ENCODE measurements at regions not wholly inside any gene's neighbourhood (a gene's known extent, or its start where the extent isn't known, plus 50 kb on each side); places are given as distances from the start of the nearest gene placed in this dataset.

GRCh38 chr14:100381395-100382105 lies 58.4 kb downstream of the SLC25A47 start:
- Histone ChIP-seq H3K4me3 (ENCODE audit: low read depth, low read length) (no peak overlapping the region), H3K9ac (ENCODE audit: low read depth, low read length) (no peak overlapping the region), H3K27me3 (ENCODE audit: control insufficient read depth, insufficient read depth, low read length) (no peaks in the 10 kb centered on the region), H3K36me3 (ENCODE audit: control insufficient read depth, insufficient read depth, low read length) (peaks cover 5% of the 10 kb centered on the region), H3K9me3 (ENCODE audit: control insufficient read depth, insufficient read depth, low read length) (no peaks in the 10 kb centered on the region), H3K4me1 (ENCODE audit: control insufficient read depth, insufficient read depth, low read length) (peaks cover 2% of the 10 kb centered on the region)

- peaks cover 2% of the 10 kb centered on the region for H3K4me1 ChIP-seq (ENCODE audit: control insufficient read depth, insufficient read depth, low read length)
- no peak overlapping the region for H3K9ac ChIP-seq (ENCODE audit: low read depth, low read length)
These were observed 58.9 kb downstream of the SLC25A47 start for GRCh38 chr14:100382106-100382455.

GRCh38 chr14:100383727-100384158 lies 60.6 kb downstream of the SLC25A47 start:
- Histone ChIP-seq H3K4me3 (ENCODE audit: low read depth, low read length) (no peak overlapping the region), H3K9ac (ENCODE audit: low read depth, low read length) (no peak overlapping the region)

More at GRCh38 chr14:100382106-100382455, 58.9 kb downstream of the SLC25A47 start:
- Histone ChIP-seq H3K4me3 (ENCODE audit: low read depth, low read length) (no peak overlapping the region), H3K27me3 (ENCODE audit: control insufficient read depth, insufficient read depth, low read length) (no peaks in the 10 kb centered on the region), H3K9me3 (ENCODE audit: control insufficient read depth, insufficient read depth, low read length) (no peaks in the 10 kb centered on the region), H3K36me3 (ENCODE audit: control insufficient read depth, insufficient read depth, low read length) (peaks cover 5% of the 10 kb centered on the region)

GRCh38 chr14:100384277-100384676 lies 61.1 kb downstream of the SLC25A47 start:
- H3K27me3 ChIP-seq (ENCODE audit: control insufficient read depth, insufficient read depth, low read length) = no peaks in the 10 kb centered on the region
- H3K9ac ChIP-seq (ENCODE audit: low read depth, low read length) = no peak overlapping the region
- H3K4me3 ChIP-seq (ENCODE audit: low read depth, low read length) = no peak overlapping the region
- peaks cover 5% of the 10 kb centered on the region for H3K36me3 ChIP-seq (ENCODE audit: control insufficient read depth, insufficient read depth, low read length)
- H3K9me3 ChIP-seq (ENCODE audit: control insufficient read depth, insufficient read depth, low read length) = no peaks in the 10 kb centered on the region
- no peaks in the 10 kb centered on the region for H3K4me1 ChIP-seq (ENCODE audit: control insufficient read depth, insufficient read depth, low read length)

More at GRCh38 chr14:100383727-100384158, 60.6 kb downstream of the SLC25A47 start:
- no peaks in the 10 kb centered on the region for H3K27me3 ChIP-seq (ENCODE audit: control insufficient read depth, insufficient read depth, low read length)
- H3K4me1 ChIP-seq (ENCODE audit: control insufficient read depth, insufficient read depth, low read length) = no peaks in the 10 kb centered on the region
- H3K9me3 ChIP-seq (ENCODE audit: control insufficient read depth, insufficient read depth, low read length) = no peaks in the 10 kb centered on the region
- peaks cover 5% of the 10 kb centered on the region for H3K36me3 ChIP-seq (ENCODE audit: control insufficient read depth, insufficient read depth, low read length)

GRCh38 chr14:100384819-100385813 lies 62.0 kb downstream of the SLC25A47 start:
- no peak overlapping the region for H3K9ac ChIP-seq (ENCODE audit: low read depth, low read length)
- no peaks in the 10 kb centered on the region for H3K4me1 ChIP-seq (ENCODE audit: control insufficient read depth, insufficient read depth, low read length)
- H3K4me3 ChIP-seq (ENCODE audit: low read depth, low read length) = no peak overlapping the region
- no peaks in the 10 kb centered on the region for H3K27me3 ChIP-seq (ENCODE audit: control insufficient read depth, insufficient read depth, low read length)
- H3K9me3 ChIP-seq (ENCODE audit: control insufficient read depth, insufficient read depth, low read length) = no peaks in the 10 kb centered on the region
- peaks cover 5% of the 10 kb centered on the region for H3K36me3 ChIP-seq (ENCODE audit: control insufficient read depth, insufficient read depth, low read length)

GRCh38 chr14:100386121-100386520 lies 63.0 kb downstream of the SLC25A47 start:
- Histone ChIP-seq H3K27me3 (ENCODE audit: control insufficient read depth, insufficient read depth, low read length) (no peaks in the 10 kb centered on the region), H3K4me3 (ENCODE audit: low read depth, low read length) (no peak overlapping the region), H3K9ac (ENCODE audit: low read depth, low read length) (no peak overlapping the region), H3K4me1 (ENCODE audit: control insufficient read depth, insufficient read depth, low read length) (no peaks in the 10 kb centered on the region), H3K9me3 (ENCODE audit: control insufficient read depth, insufficient read depth, low read length) (no peaks in the 10 kb centered on the region), H3K36me3 (ENCODE audit: control insufficient read depth, insufficient read depth, low read length) (peaks cover 5% of the 10 kb centered on the region)

DNA sequence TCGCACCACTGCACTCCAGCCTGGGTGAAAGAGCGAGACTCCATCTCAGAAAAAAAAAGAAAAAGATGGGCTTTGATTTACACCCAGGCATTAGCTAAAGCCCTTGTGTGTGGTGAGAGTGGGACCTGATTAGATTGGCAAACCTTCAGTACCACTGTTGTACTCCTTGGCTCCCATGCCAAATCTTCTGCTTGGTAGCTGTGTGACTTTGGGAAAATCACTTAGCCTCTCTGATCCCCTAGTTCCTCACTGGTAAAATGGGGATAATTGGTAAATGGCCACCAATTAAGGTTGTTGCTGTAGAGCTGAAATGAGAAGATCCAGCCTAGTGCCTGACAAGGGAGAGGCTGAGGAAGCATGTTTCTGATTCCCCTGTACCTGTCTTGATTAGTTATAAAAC lies 63.7 kb downstream of the SLC25A47 start:
- Histone ChIP-seq H3K4me1 (ENCODE audit: control insufficient read depth, insufficient read depth, low read length) (no peaks in the 10 kb centered on the region), H3K36me3 (ENCODE audit: control insufficient read depth, insufficient read depth, low read length) (peaks cover 4% of the 10 kb centered on the region), H3K9me3 (ENCODE audit: control insufficient read depth, insufficient read depth, low read length) (no peaks in the 10 kb centered on the region), H3K9ac (ENCODE audit: low read depth, low read length) (no peak overlapping the region), H3K4me3 (ENCODE audit: low read depth, low read length) (no peak overlapping the region), H3K27me3 (ENCODE audit: control insufficient read depth, insufficient read depth, low read length) (no peaks in the 10 kb centered on the region)

DNA sequence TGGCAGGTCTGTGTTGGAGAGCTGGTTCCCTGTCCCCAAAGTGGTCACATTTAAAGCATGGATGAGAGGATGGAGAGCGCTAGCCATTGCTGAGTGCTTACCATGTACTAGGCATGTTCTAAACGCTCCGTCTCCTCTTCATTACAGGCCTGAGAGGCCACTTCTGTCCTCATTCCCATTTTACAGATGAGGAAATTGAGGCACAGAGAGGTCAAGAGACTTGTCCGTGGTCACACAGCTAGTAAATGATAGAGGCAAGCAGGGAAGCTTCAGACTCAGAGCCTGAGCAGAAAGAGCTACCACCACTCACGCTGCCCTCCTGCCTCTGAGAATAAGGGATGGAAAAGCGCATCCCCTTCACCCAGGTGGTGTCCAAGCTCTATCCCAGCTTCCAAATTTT lies 64.3 kb downstream of the SLC25A47 start:
- no peaks in the 10 kb centered on the region for H3K9me3 ChIP-seq (ENCODE audit: control insufficient read depth, insufficient read depth, low read length)
- no peak overlapping the region for H3K4me3 ChIP-seq (ENCODE audit: low read depth, low read length)
- no peaks in the 10 kb centered on the region for H3K27me3 ChIP-seq (ENCODE audit: control insufficient read depth, insufficient read depth, low read length)
- no peaks in the 10 kb centered on the region for H3K36me3 ChIP-seq (ENCODE audit: control insufficient read depth, insufficient read depth, low read length)
- H3K9ac ChIP-seq (ENCODE audit: low read depth, low read length) = no peak overlapping the region
- H3K4me1 ChIP-seq (ENCODE audit: control insufficient read depth, insufficient read depth, low read length) = no peaks in the 10 kb centered on the region

GRCh38 chr14:100388103-100389054 lies 65.2 kb downstream of the SLC25A47 start:
- peaks cover 4% of the 10 kb centered on the region for H3K4me1 ChIP-seq (ENCODE audit: control insufficient read depth, insufficient read depth, low read length)
- no peak overlapping the region for H3K4me3 ChIP-seq (ENCODE audit: low read depth, low read length)
- H3K36me3 ChIP-seq (ENCODE audit: control insufficient read depth, insufficient read depth, low read length) = no peaks in the 10 kb centered on the region
- no peaks in the 10 kb centered on the region for H3K27me3 ChIP-seq (ENCODE audit: control insufficient read depth, insufficient read depth, low read length)
- no peaks in the 10 kb centered on the region for H3K9me3 ChIP-seq (ENCODE audit: control insufficient read depth, insufficient read depth, low read length)
- no peak overlapping the region for H3K9ac ChIP-seq (ENCODE audit: low read depth, low read length)

GRCh38 chr14:100389497-100390104 lies 66.5 kb downstream of the SLC25A47 start:
- no peaks in the 10 kb centered on the region for H3K36me3 ChIP-seq (ENCODE audit: control insufficient read depth, insufficient read depth, low read length)
- H3K9ac ChIP-seq (ENCODE audit: low read depth, low read length) = no peak overlapping the region
- no peaks in the 10 kb centered on the region for H3K27me3 ChIP-seq (ENCODE audit: control insufficient read depth, insufficient read depth, low read length)
- H3K4me1 ChIP-seq (ENCODE audit: control insufficient read depth, insufficient read depth, low read length) = peaks cover 4% of the 10 kb centered on the region
- H3K9me3 ChIP-seq (ENCODE audit: control insufficient read depth, insufficient read depth, low read length) = no peaks in the 10 kb centered on the region
- H3K4me3 ChIP-seq (ENCODE audit: low read depth, low read length) = no peak overlapping the region

DNA sequence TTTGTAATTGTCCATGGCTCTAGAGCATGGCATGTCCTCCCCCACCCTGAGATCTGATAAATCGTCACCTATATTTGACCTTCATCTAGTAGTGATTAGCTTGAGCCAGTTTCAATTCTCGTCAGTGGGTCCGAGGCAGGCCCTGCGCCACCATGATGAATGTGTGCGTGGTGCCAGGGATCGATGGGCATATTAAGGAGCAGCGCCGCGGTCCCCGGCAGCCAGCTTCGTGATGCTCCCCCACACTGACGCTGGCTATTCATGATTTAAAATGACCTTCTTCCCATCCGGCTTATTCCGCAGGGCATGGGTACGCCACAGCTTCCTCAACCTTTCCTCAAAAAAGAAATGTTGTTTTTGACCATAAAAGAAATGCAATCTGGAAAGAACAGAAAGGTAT lies 68.0 kb downstream of the SLC25A47 start:
- Histone ChIP-seq H3K9me3 (ENCODE audit: control insufficient read depth, insufficient read depth, low read length) (no peaks in the 10 kb centered on the region), H3K9ac (ENCODE audit: low read depth, low read length) (no peak overlapping the region), H3K27me3 (ENCODE audit: control insufficient read depth, insufficient read depth, low read length) (no peaks in the 10 kb centered on the region), H3K36me3 (ENCODE audit: control insufficient read depth, insufficient read depth, low read length) (no peaks in the 10 kb centered on the region), H3K4me1 (ENCODE audit: control insufficient read depth, insufficient read depth, low read length) (peaks cover 4% of the 10 kb centered on the region), H3K4me3 (ENCODE audit: low read depth, low read length) (no peak overlapping the region)

Data from iPS-15b (cell line).